Skeletal muscle tissue (tissue), 3 donors: ENCODE measurements at regions not wholly inside any gene's neighbourhood (a gene's known extent, or its start where the extent isn't known, plus 50 kb on each side); places are given as distances from the start of the nearest gene placed in this dataset.
"Not testable (repeated sequence)": the region's sequence is repeated elsewhere in the genome, so short reads cannot be mapped to it uniquely, and the experiment has no call there.

Experiments
- H3K27ac ChIP-seq: one replicate; pipeline ENCODE4 v1.7.0; 2013; ENCODE audit warnings: mild to moderate bottlenecking, low read depth, low read length, inconsistent platforms
- H3K27me3 ChIP-seq, 3 donors: one replicate each; pipeline ENCODE4 v1.7.0; 2013; ENCODE audit warnings: low read length in 3 of 3; ENCODE audit not compliant: control insufficient read depth in 3 of 3, insufficient read depth in 3 of 3
- H3K36me3 ChIP-seq, 3 donors: one replicate each; pipeline ENCODE4 v1.7.0; 2013; ENCODE audit warnings: low read length in 3 of 3; ENCODE audit not compliant: control insufficient read depth in 3 of 3, insufficient read depth in 3 of 3
- H3K4me1 ChIP-seq, 3 donors: one replicate each; pipeline ENCODE4 v1.7.0; 2013; ENCODE audit warnings: low read length in 3 of 3, mild to moderate bottlenecking in 3 of 3; ENCODE audit not compliant: control insufficient read depth in 3 of 3, insufficient read depth in 3 of 3
- H3K4me3 ChIP-seq, 3 donors: one replicate each; pipeline ENCODE4 v1.7.0; 2013; ENCODE audit warnings: low read length in 3 of 3
- H3K9ac ChIP-seq, 3 donors: one replicate each; pipeline ENCODE4 v1.7.0; 2013; ENCODE audit warnings: low read length in 3 of 3, mild to moderate bottlenecking in 3 of 3, moderate library complexity in 2 of 3, low read depth in 1 of 3
- H3K9me3 ChIP-seq, 3 donors: one replicate each; pipeline ENCODE4 v1.7.0; 2013; ENCODE audit warnings: low read length in 3 of 3; ENCODE audit not compliant: control insufficient read depth in 3 of 3
- donor health status: Osteomylitis.

DNA sequence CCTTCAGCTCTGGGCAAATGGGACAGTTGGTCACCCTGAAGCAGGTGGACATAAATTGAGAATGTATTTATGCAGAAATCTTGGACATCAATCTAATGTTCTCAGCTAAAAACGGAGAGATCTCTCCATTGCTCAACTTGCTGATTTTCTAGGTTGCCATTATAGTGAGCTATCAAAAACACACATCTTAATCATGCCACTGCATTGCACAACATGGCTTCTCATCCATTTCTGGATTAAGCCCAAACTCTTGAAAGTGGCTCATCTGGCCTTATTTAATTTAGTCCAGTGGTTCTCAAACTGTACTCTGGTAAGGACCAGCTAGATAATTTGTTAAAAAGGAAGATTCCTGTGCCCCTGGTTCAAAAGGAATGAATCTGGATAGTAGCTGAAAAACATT is 324.9 kb upstream of the CITED2 start:
- no peak overlapping the region for H3K9ac ChIP-seq
- H3K9me3 ChIP-seq: no peaks in the 10 kb centered on the region
- no peaks in the 10 kb centered on the region for H3K4me1 ChIP-seq
- no peak overlapping the region for H3K27ac ChIP-seq
- H3K4me3 ChIP-seq: no peak overlapping the region
- no peaks in the 10 kb centered on the region for H3K27me3 ChIP-seq
- no peaks in the 10 kb centered on the region for H3K36me3 ChIP-seq

DNA sequence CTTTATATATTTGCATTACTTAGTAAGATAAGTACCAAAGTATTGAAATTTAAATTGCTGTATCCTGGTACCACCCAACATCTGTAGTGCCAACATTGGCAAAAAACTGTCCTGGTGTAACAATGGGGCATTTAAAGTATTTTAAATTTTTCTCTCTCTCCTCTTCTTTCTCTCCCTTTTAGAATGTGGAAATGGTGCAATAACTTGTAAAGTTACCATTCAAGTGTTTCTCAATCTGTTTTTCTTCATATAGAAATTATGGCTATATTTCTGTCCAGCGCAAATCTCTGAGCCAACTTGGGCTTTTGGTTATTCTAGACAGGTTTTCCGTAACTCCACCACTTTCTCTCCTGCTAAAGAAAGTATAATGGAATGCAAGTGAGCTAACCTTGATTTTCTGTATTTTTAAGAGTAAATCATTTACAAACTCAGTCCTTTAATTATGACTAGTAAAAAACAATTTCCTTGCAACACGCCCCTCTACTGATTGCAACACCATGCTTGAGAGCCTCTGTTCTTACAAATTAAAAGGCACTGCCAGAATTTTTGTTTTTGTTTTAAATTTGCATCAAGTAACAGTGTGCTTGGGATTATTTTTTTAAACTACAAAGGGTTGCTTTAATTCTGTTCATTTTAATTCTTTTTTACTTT is 324.2 kb upstream of the CITED2 start:
- Histone ChIP-seq H3K9ac (no peak overlapping the region), H3K9me3 (no peaks in the 10 kb centered on the region), H3K27me3 (no peaks in the 10 kb centered on the region), H3K4me1 (no peaks in the 10 kb centered on the region), H3K4me3 (no peak overlapping the region), H3K36me3 (no peaks in the 10 kb centered on the region), H3K27ac (no peak overlapping the region)

DNA sequence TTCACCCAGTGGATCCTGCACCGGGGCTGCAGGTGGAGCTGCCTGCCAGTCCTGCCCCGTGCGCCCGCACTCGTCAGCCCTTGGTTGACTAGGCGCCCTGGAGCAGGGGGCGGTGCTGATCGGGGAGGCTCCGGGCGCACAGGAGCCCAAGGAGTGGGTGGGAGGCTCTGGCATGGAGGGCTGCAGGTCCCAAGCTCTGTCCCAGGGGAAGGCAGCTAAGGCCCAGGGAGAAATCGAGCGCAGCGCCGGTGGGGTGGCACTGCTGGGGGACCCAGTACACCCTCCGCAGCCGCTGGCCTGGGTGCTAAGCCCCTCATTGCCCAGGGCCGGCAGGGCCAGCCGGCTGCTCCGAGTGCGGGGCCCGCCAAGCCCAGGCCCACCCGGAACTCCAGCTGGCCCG is 323.4 kb upstream of the CITED2 start:
- H3K27ac ChIP-seq, H3K36me3 ChIP-seq, H3K27me3 ChIP-seq, H3K4me3 ChIP-seq, H3K4me1 ChIP-seq, H3K9ac ChIP-seq, H3K9me3 ChIP-seq: not testable (repeated sequence)

DNA sequence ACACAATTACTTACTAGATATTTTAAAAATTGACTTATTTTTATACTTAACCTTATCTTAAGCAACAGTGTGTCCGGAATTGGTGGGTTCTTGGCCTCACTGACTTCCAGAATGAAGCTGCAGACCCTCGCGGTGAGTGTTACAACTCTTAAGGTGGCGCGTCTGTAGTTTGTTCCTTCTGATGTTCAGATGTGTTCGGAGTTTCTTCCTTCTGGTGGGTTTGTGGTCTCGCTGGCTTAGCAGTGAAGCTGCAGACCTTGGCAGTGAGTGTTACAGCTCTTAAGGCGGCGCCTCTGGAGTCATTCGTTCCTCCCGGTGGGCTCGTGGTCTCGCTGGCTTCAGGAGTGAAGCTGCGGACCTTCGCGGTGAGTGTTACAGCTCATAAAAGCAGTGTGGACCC is 322.5 kb upstream of the CITED2 start:
- H3K9me3 ChIP-seq, H3K27me3 ChIP-seq, H3K9ac ChIP-seq, H3K36me3 ChIP-seq, H3K27ac ChIP-seq, H3K4me1 ChIP-seq, H3K4me3 ChIP-seq: not testable (repeated sequence)

DNA sequence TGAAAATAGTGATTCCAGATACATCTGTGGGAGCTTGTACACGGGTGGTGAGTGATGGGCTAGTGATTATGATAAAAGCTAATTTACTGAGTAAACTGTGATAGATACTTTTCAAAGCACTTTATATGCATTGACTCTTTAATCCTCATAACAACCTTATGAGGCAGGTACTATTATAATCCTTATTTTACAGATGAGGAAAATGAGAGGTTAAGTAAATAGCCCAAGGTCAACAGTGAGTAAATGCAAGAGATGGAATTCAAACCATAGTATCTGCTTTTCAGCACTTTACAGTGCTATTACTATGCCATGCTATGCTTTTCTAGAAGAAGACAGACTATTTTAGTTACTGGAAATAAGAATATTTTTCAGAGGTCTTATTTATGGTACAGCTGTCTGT is 320.9 kb upstream of the CITED2 start:
- H3K27ac ChIP-seq: no peak overlapping the region
- no peaks in the 10 kb centered on the region for H3K4me1 ChIP-seq
- no peaks in the 10 kb centered on the region for H3K27me3 ChIP-seq
- no peak overlapping the region for H3K4me3 ChIP-seq
- no peaks in the 10 kb centered on the region for H3K36me3 ChIP-seq
- no peak overlapping the region for H3K9ac ChIP-seq
- no peaks in the 10 kb centered on the region for H3K9me3 ChIP-seq

DNA sequence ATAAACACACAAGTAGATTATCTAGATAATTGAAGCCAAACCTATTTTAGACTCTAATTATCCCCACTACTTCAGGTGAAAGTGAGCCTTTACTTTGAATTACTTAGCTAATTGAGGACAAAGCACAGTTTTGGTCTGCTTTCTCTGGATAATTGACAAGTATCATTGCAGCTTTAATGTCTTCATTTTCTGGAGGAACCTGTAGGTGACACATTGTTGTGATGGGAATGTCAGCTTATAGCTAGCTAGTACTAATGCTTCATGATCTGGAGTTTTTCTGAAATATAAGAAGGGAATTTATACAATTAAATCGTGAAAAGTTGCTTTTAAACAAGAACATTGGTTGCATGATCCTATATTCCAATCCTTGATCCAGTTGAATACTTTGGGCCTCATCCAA is 319.3 kb upstream of the CITED2 start:
- H3K27ac ChIP-seq: no peak overlapping the region
- no peaks in the 10 kb centered on the region for H3K4me1 ChIP-seq
- no peak overlapping the region for H3K4me3 ChIP-seq
- no peaks in the 10 kb centered on the region for H3K36me3 ChIP-seq
- no peak overlapping the region for H3K9ac ChIP-seq
- no peaks in the 10 kb centered on the region for H3K27me3 ChIP-seq
- H3K9me3 ChIP-seq: no peaks in the 10 kb centered on the region

DNA sequence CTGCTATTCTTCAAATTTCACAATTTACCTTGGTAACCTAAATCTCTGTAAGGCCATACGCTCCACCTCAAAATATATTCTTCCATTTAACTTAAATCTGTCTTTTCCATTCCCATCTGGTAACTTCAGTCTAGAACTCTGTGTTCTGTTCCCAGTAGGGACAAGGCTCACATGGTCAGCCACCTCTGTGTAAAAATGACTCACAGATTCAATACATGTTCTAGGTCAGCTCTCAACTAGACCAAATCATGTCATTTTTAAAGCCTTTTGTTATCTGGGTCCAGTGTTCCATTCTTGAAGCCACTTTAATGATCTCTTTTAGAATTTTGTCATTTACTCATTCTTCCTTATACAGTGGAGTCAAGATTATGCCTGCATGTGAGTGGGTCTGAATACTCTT is 315.6 kb upstream of the CITED2 start:
- Histone ChIP-seq H3K4me3 (no peak overlapping the region), H3K9ac (no peak overlapping the region)

DNA sequence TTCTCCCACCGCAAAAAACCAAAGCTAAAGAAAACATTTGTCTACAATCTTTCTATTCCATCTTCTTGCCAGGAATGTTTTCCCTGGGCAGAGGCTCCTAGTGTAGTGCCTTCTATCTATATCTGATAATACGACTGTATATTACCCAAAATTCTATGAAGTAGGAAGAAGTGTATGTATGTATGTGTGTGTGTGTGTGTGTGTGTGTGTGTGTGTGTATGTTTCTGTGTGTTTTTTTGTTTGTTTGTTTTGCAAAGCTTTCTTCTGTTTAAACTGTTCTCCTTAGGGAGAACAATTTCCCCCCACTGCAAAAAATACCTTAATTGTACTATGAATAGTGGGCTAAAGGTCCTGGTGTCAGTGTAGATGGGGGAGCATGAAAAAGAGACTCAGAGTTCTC is 312.6 kb upstream of the CITED2 start:
- Histone ChIP-seq H3K9me3 (no peaks in the 10 kb centered on the region), H3K4me3 (no peak overlapping the region), H3K27ac (peak overlapping the region; percentile 42), H3K27me3 (no peaks in the 10 kb centered on the region), H3K4me1 (peaks cover 0 to 13% (median 4%) of the 10 kb centered on the region in 3 donors), H3K9ac (no peak overlapping the region), H3K36me3 (no peaks in the 10 kb centered on the region)

More for the DNA sequence above, 315.6 kb upstream of the CITED2 start:
- peaks cover 0 to 9% (median 4%) of the 10 kb centered on the region in 3 donors for H3K4me1 ChIP-seq
- H3K27me3 ChIP-seq: no peaks in the 10 kb centered on the region
- no peaks in the 10 kb centered on the region for H3K36me3 ChIP-seq
- no peak overlapping the region for H3K27ac ChIP-seq
- H3K9me3 ChIP-seq: no peaks in the 10 kb centered on the region

DNA sequence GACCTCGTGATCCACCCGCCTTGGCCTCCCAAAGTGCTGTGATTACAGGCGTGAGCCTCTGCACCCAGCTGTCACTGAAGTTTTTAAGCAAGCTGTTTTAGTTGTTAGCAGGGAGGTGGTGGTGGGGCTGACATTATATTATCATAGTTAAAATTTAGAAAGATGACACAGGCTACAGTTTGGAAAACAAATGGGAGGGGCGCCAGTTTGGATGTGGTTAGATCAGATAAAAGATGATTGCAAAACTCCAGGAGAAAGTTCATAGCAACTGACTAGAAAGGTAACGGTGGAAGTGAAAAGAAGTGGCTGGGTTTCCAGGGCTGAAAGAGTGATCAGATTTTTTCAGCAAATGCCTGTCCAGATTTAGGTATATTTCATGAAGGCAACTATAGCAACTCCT is 311.9 kb upstream of the CITED2 start:
- Histone ChIP-seq H3K9me3 (no peaks in the 10 kb centered on the region), H3K36me3 (no peaks in the 10 kb centered on the region), H3K4me3 (no peak overlapping the region), H3K9ac (no peak overlapping the region), H3K27me3 (no peaks in the 10 kb centered on the region), H3K4me1 (peaks cover 0 to 13% (median 4%) of the 10 kb centered on the region in 3 donors), H3K27ac (peak overlapping the region; percentile 42)

DNA sequence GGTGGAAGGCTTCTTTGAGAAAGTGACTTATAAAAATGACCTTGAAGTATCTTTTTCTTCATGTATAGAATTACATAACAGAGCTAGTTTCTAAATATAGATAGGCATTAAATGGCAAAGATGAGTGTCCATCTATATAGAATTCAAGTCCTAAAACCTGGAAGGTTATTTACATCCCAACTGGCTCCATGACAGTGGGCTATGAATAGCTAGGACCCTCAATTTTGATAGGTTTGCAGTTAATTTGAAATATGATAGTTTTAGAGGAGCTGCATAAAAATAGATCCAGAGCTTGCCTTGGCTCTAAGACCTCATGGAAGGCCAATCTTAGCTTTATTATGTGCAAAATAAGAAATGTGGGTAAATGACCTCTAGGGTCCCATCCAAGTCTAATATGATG is 310.6 kb upstream of the CITED2 start:
- peaks cover 0 to 13% (median 4%) of the 10 kb centered on the region in 3 donors for H3K4me1 ChIP-seq
- no peak overlapping the region for H3K4me3 ChIP-seq
- H3K9ac ChIP-seq: no peak overlapping the region
- no peak overlapping the region for H3K27ac ChIP-seq
- H3K27me3 ChIP-seq: no peaks in the 10 kb centered on the region
- H3K9me3 ChIP-seq: no peaks in the 10 kb centered on the region
- H3K36me3 ChIP-seq: no peaks in the 10 kb centered on the region
